ENCODE measurements at regions not wholly inside any gene's neighbourhood (a gene's known extent, or its start where the extent isn't known, plus 50 kb on each side); places are given as distances from the start of the nearest gene placed in this dataset.

- no peak for TF ChIP-seq POLR2AphosphoS5 (IDR thresholded peaks at IDR 0.05)
- TF ChIP-seq CTCF (IDR thresholded peaks at IDR 0.05), result no peak
- TF ChIP-seq POLR2A (IDR thresholded peaks at IDR 0.05), result no peak
Measured at GRCh38 chr21:19141511-19141910, 737.9 kb upstream of the TMPRSS15 start.

All from gastroesophageal sphincter (tissue), 3 donors.